NCI-H2171 (cell line): ENCODE measurements at regions not wholly inside any gene's neighbourhood (a gene's known extent, or its start where the extent isn't known, plus 50 kb on each side); places are given as distances from the start of the nearest gene placed in this dataset.

Experiments
- DNase-seq: peaks from one replicate; lab custom pipeline; 2025; lab: John Stamatoyannopoulos, UW

GRCh38 chr16:61596655-61597054 lies 439.6 kb downstream of the CDH8 start:
- DNase-seq: no peak

GRCh38 chr16:61595605-61596004 lies 440.6 kb downstream of the CDH8 start:
- no peak for DNase-seq

GRCh38 chr16:61590577-61590976 lies 445.7 kb downstream of the CDH8 start:
- DNase-seq: no peak

GRCh38 chr16:61587526-61587925 lies 448.7 kb downstream of the CDH8 start:
- no peak for DNase-seq

GRCh38 chr16:61581417-61582046 lies 454.7 kb downstream of the CDH8 start:
- DNase-seq: no peak

- DNase-seq: no peak
Observed at GRCh38 chr16:61580579-61580978, 455.7 kb downstream of the CDH8 start.

- DNase-seq: no peak
Observed at GRCh38 chr16:61579195-61579594, 457.0 kb downstream of the CDH8 start.

- DNase-seq: no peak
Observed at GRCh38 chr16:61576476-61576875, 459.8 kb downstream of the CDH8 start.

GRCh38 chr16:61575617-61576016 lies 460.6 kb downstream of the CDH8 start:
- DNase-seq: no peak

GRCh38 chr16:61569028-61569427 lies 467.2 kb downstream of the CDH8 start:
- DNase-seq: no peak

- no peak for DNase-seq
Observed at GRCh38 chr16:61564716-61565115, 471.5 kb downstream of the CDH8 start.

- no peak for DNase-seq
Observed at GRCh38 chr16:61555718-61556441, 480.4 kb downstream of the CDH8 start.

- DNase-seq: no peak
Observed at GRCh38 chr16:61549327-61549726, 486.9 kb downstream of the CDH8 start.

GRCh38 chr16:61547626-61548025 lies 488.6 kb downstream of the CDH8 start:
- DNase-seq: no peak

- DNase-seq: no peak
Observed at GRCh38 chr16:61544165-61544564, 492.1 kb downstream of the CDH8 start.

- DNase-seq: no peak
Observed at GRCh38 chr16:61540216-61540615, 496.0 kb downstream of the CDH8 start.

GRCh38 chr16:61530697-61531096 lies 505.5 kb downstream of the CDH8 start:
- DNase-seq: no peak

- no peak for DNase-seq
Observed at GRCh38 chr16:61500851-61501250, 535.4 kb downstream of the CDH8 start.

- DNase-seq: no peak
Observed at GRCh38 chr16:61480250-61480649, 556.0 kb downstream of the CDH8 start.

GRCh38 chr16:61471737-61472136 lies 564.5 kb downstream of the CDH8 start:
- DNase-seq: no peak

- no peak for DNase-seq
Observed at GRCh38 chr16:61471023-61471422, 565.2 kb downstream of the CDH8 start.

GRCh38 chr16:61465285-61465684 lies 571.0 kb downstream of the CDH8 start:
- DNase-seq: no peak

GRCh38 chr16:61460020-61460419 lies 576.2 kb downstream of the CDH8 start:
- no peak for DNase-seq

GRCh38 chr16:61435346-61435745 lies 600.9 kb downstream of the CDH8 start:
- DNase-seq: no peak
